ENCODE measurements at regions not wholly inside any gene's neighbourhood (a gene's known extent, or its start where the extent isn't known, plus 50 kb on each side); places are given as distances from the start of the nearest gene placed in this dataset.

- TF ChIP-seq KLF5 (IDR thresholded peaks at IDR 0.05; ENCODE audit: partially characterized antibody) = no peak
- TF ChIP-seq CHD4 (IDR thresholded peaks at IDR 0.05) = no peak
- TF ChIP-seq ETV6 (conservative IDR thresholded peaks at IDR 0.05 in 1 of 2, IDR thresholded peaks at IDR 0.05 in 1 of 2; ENCODE audit: borderline replicate concordance in 1 of 2, low read depth in 1 of 2) = peak in 1 of 2 experiments; percentile 54; a peak in 1 of 4 replicates
- TF ChIP-seq E2F8 (IDR thresholded peaks at IDR 0.05; ENCODE audit: low read depth, partially characterized antibody) = peak; percentile 45
- peak; percentile 96 for TF ChIP-seq ZNF24 (IDR thresholded peaks at IDR 0.05)
- no peak for TF ChIP-seq TCF3 (IDR thresholded peaks at IDR 0.05; ENCODE audit: borderline replicate concordance, insufficient read depth, low read depth, low read length)
- TF ChIP-seq EED (IDR thresholded peaks at IDR 0.05; ENCODE audit: low read depth) = peak; percentile 31; the same call in 1 of the 2 replicates
- no peak for TF ChIP-seq RAD21 (IDR thresholded peaks at IDR 0.05; ENCODE audit: insufficient read depth, low read depth, low read length)
- TF ChIP-seq TAF1 (IDR thresholded peaks at IDR 0.05; ENCODE audit: borderline replicate concordance, low read depth, low read length) = no peak
- TF ChIP-seq YBX1 (IDR thresholded peaks at IDR 0.05) = no peak
- TF ChIP-seq SUZ12 (IDR thresholded peaks at IDR 0.05; ENCODE audit: unreplicated experiment) = no peak
- peak; percentile 95 for TF ChIP-seq BMI1 (IDR thresholded peaks at IDR 0.05; ENCODE audit: borderline replicate concordance)
- TF ChIP-seq TCF12 (IDR thresholded peaks at IDR 0.05; ENCODE audit: low read depth, low read length) = peak; percentile 69; the same call in 1 of the 2 replicates
- no peak for TF ChIP-seq POLR2AphosphoS5 (IDR thresholded peaks at IDR 0.05; ENCODE audit: low read length)
- peak; percentile 86; the same call in 1 of the 2 replicates for TF ChIP-seq ZBED1 (IDR thresholded peaks at IDR 0.05; ENCODE audit: borderline replicate concordance)
- TF ChIP-seq ZNF207 (IDR thresholded peaks at IDR 0.05; ENCODE audit: borderline replicate concordance) = 0 out of 2 replicates have a peak, but pooled peaks have one; percentile 57
- peak; percentile 42; the same call in 1 of the 2 replicates for TF ChIP-seq MEF2A (IDR thresholded peaks at IDR 0.05; ENCODE audit: insufficient read depth, low read depth, low read length)
- no peak for TF ChIP-seq WRNIP1 (IDR thresholded peaks at IDR 0.05; ENCODE audit: borderline replicate concordance, low read depth, low read length)
- TF ChIP-seq CEBPZ (IDR thresholded peaks at IDR 0.05; ENCODE audit: low read depth, low read length) = no peak
- peak; percentile 27; the same call in 1 of the 2 replicates for TF ChIP-seq SMC3 (IDR thresholded peaks at IDR 0.05; ENCODE audit: borderline replicate concordance, low read length)
- TF ChIP-seq EGR1 (IDR thresholded peaks at IDR 0.05; ENCODE audit: borderline replicate concordance in 1 of 2, low read depth in 2 of 2, low read length in 2 of 2) = no peak
- peak; percentile 62; the same call in 1 of the 2 replicates for TF ChIP-seq ZSCAN29 (IDR thresholded peaks at IDR 0.05)
- peak; percentile 6; the same call in 1 of the 2 replicates for TF ChIP-seq ZNF384 (IDR thresholded peaks at IDR 0.05; ENCODE audit: borderline replicate concordance, low read depth, low read length)
- TF ChIP-seq NR2C1 (IDR thresholded peaks at IDR 0.05) = peak; percentile 82
These were observed 114.1 kb downstream of the EMX2 start (continued) for GRCh38 chr10:117656385-117657367.

Data from GM12878 (cell line).